ENCODE measurements at regions not wholly inside any gene's neighbourhood (a gene's known extent, or its start where the extent isn't known, plus 50 kb on each side); places are given as distances from the start of the nearest gene placed in this dataset.

GRCh38 chr2:154527962-154528361, 170.5 kb upstream of the KCNJ3 start:
- no peak for TF ChIP-seq EZH2phosphoT487 (IDR thresholded peaks at IDR 0.05; ENCODE audit: borderline replicate concordance, low read length)
- TF ChIP-seq, protein P1, sequence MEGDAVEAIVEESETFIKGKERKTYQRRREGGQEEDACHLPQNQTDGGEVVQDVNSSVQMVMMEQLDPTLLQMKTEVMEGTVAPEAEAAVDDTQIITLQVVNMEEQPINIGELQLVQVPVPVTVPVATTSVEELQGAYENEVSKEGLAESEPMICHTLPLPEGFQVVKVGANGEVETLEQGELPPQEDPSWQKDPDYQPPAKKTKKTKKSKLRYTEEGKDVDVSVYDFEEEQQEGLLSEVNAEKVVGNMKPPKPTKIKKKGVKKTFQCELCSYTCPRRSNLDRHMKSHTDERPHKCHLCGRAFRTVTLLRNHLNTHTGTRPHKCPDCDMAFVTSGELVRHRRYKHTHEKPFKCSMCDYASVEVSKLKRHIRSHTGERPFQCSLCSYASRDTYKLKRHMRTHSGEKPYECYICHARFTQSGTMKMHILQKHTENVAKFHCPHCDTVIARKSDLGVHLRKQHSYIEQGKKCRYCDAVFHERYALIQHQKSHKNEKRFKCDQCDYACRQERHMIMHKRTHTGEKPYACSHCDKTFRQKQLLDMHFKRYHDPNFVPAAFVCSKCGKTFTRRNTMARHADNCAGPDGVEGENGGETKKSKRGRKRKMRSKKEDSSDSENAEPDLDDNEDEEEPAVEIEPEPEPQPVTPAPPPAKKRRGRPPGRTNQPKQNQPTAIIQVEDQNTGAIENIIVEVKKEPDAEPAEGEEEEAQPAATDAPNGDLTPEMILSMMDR (IDR thresholded peaks at IDR 0.05; ENCODE audit: low read depth, low read length, poor library complexity, severe bottlenecking), result no peak
- no peaks in the 10 kb centered on the region for H3K79me2 ChIP-seq (ENCODE audit: control insufficient read depth, low read length)

DNA sequence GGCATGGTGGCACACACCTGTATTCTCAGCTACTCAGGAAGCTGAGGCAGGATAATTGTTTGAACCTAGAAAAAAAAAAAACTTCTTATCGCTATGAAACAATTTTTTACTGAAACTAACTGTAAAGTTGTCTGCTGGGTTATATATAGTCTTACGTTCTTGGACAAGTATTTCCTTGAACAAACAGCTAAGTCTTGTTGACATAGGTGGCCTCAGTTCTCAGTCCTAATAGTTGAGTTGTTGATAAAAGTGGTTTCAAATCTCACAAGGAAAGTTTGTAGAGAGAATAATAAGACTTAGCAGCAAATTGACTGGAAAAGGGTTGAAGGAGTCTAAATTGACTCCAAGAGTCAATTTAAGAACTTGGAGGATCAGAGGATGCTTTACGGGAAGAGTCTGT, 166.5 kb upstream of the KCNJ3 start:
- Histone ChIP-seq H3F3A (ENCODE audit: control insufficient read depth, insufficient read depth) (no peaks in the 10 kb centered on the region), H3K4me2 (ENCODE audit: low read length) (no peak overlapping the region), H3K79me2 (ENCODE audit: control insufficient read depth, low read length) (no peaks in the 10 kb centered on the region), H4K20me1 (ENCODE audit: control insufficient read depth, insufficient read depth, low read depth, low read length) (no peaks in the 10 kb centered on the region), H3K36me3 (ENCODE audit: control insufficient read depth, low read length) (no peaks in the 10 kb centered on the region), H3K9me3 (ENCODE audit: control insufficient read depth, insufficient read depth, low read length) (no peaks in the 10 kb centered on the region), H3K27me3 (ENCODE audit: control insufficient read depth, low read length) (no peaks in the 10 kb centered on the region), H3K9me2 (replicated peaks; ENCODE audit: control insufficient read depth, low read length) (no peaks in the 10 kb centered on the region), H3K27ac (ENCODE audit: low read depth, low read length) (no peak overlapping the region), H3K4me1 (ENCODE audit: control insufficient read depth, low read length) (no peaks in the 10 kb centered on the region), H3K4me3 (ENCODE audit: low read length) (no peak overlapping the region)
- TF ChIP-seq, protein P1 (IDR thresholded peaks at IDR 0.05; ENCODE audit: low read depth, low read length, poor library complexity, severe bottlenecking), result no peak
- TF ChIP-seq EZH2phosphoT487 (IDR thresholded peaks at IDR 0.05; ENCODE audit: borderline replicate concordance, low read length), result no peak

More at GRCh38 chr2:154527962-154528361, 170.5 kb upstream of the KCNJ3 start:
- no peaks in the 10 kb centered on the region for H3K4me1 ChIP-seq (ENCODE audit: control insufficient read depth, low read length)
- no peak overlapping the region for H3K4me2 ChIP-seq (ENCODE audit: low read length)
- H3K9me3 ChIP-seq (ENCODE audit: control insufficient read depth, insufficient read depth, low read length), result no peaks in the 10 kb centered on the region
- no peak overlapping the region for H3K4me3 ChIP-seq (ENCODE audit: low read length)
- H3F3A ChIP-seq (ENCODE audit: control insufficient read depth, insufficient read depth), result no peaks in the 10 kb centered on the region
- no peaks in the 10 kb centered on the region for H3K27me3 ChIP-seq (ENCODE audit: control insufficient read depth, low read length)
- H4K20me1 ChIP-seq (ENCODE audit: control insufficient read depth, insufficient read depth, low read depth, low read length), result no peaks in the 10 kb centered on the region
- H3K9me2 ChIP-seq (replicated peaks; ENCODE audit: control insufficient read depth, low read length), result no peaks in the 10 kb centered on the region
- H3K36me3 ChIP-seq (ENCODE audit: control insufficient read depth, low read length), result no peaks in the 10 kb centered on the region
- H3K27ac ChIP-seq (ENCODE audit: low read depth, low read length), result no peak overlapping the region

DNA sequence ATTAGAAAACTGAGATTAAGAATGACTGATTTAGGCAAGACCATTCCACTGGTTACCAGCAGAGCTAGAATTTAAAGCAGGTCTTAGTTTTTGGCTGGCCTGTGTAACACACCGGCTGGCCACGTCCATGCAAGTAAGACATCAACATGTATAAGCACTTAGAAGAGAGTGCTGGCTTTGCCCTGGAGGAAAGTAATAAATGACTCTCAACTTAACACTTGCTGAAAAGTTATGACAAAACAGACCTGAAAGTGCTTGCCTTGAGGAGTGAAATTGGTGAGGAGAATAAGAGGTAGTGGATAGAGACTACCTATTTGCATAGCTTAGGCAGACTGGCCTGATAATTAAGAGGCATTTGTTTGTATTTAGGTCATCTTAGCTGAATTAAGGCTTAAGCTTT, 165.7 kb upstream of the KCNJ3 start:
- Histone ChIP-seq H3K4me1 (ENCODE audit: control insufficient read depth, low read length) (no peaks in the 10 kb centered on the region), H3K9me3 (ENCODE audit: control insufficient read depth, insufficient read depth, low read length) (no peaks in the 10 kb centered on the region), H3K27me3 (ENCODE audit: control insufficient read depth, low read length) (no peaks in the 10 kb centered on the region), H3K9me2 (replicated peaks; ENCODE audit: control insufficient read depth, low read length) (no peaks in the 10 kb centered on the region), H3K36me3 (ENCODE audit: control insufficient read depth, low read length) (no peaks in the 10 kb centered on the region), H3K4me2 (ENCODE audit: low read length) (no peak overlapping the region), H3K4me3 (ENCODE audit: low read length) (no peak overlapping the region), H3K79me2 (ENCODE audit: control insufficient read depth, low read length) (no peaks in the 10 kb centered on the region), H4K20me1 (ENCODE audit: control insufficient read depth, insufficient read depth, low read depth, low read length) (no peaks in the 10 kb centered on the region), H3K27ac (ENCODE audit: low read depth, low read length) (no peak overlapping the region), H3F3A (ENCODE audit: control insufficient read depth, insufficient read depth) (no peaks in the 10 kb centered on the region)
- no peak for TF ChIP-seq EZH2phosphoT487 (IDR thresholded peaks at IDR 0.05; ENCODE audit: borderline replicate concordance, low read length)
- TF ChIP-seq, protein P1 (IDR thresholded peaks at IDR 0.05; ENCODE audit: low read depth, low read length, poor library complexity, severe bottlenecking), result no peak
